ENCODE measurements at regions not wholly inside any gene's neighbourhood (a gene's known extent, or its start where the extent isn't known, plus 50 kb on each side); places are given as distances from the start of the nearest gene placed in this dataset.
A peak's percentile ranks its signal among the peaks of the same experiment; 100 is the strongest.
"Not testable (repeated sequence)": the region's sequence is repeated elsewhere in the genome, so short reads cannot be mapped to it uniquely, and the experiment has no call there.

DNA sequence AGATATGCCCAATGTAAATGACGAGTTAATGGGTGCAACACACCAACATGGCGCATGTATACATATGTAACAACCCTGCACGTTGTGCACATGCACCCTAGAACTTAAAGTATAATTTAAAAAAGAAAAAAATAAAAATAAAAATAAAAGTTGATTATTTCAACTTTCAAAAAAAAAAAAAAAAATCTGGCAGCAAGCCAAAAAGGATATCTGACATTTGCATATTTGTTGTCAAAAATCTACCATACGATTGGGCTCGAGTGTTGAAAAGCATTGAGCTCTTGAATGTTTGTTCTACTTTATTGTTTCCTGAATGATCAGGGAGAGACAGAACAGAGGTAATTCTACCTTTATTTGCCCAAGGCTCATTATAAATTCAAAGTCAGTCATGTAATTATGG lies 310.5 kb upstream of the MON1B start:
- H3K27me3 Mint-ChIP-seq; H3K27ac Mint-ChIP-seq; ATAC-seq; H3K36me3 Mint-ChIP-seq (ENCODE audit: low read depth); H3K9me3 Mint-ChIP-seq; H3K4me1 Mint-ChIP-seq; DNase-seq; H3K4me3 Mint-ChIP-seq: not testable (repeated sequence)

DNA sequence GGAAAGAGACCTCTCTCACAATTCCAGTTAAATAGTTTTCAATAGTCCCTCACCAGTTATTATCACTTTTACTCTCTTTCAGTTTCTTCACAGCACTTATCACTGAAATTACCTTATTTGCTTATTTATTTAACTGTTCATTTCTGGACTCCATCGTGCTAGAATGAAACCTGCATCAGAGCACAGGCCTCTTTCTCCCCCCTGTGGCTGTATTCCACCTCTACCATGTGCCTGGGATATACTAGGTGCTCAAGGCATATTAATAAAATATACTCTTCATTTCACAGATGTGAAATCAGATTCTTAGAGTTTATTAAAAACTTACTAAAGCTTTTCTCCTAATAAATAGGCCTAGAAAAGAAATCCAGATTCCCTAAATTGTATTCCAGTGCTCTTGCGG lies 308.9 kb upstream of the MON1B start:
- H3K9me3 Mint-ChIP-seq = peaks cover 4% of the 10 kb centered on the region
- no peaks in the 10 kb centered on the region for H3K4me1 Mint-ChIP-seq
- no peak overlapping the region for H3K4me3 Mint-ChIP-seq
- no peak for ATAC-seq
- no peak for DNase-seq
- H3K27me3 Mint-ChIP-seq = peaks cover 2% of the 10 kb centered on the region
- no peaks in the 10 kb centered on the region for H3K36me3 Mint-ChIP-seq (ENCODE audit: low read depth)
- H3K27ac Mint-ChIP-seq = no peak overlapping the region

DNA sequence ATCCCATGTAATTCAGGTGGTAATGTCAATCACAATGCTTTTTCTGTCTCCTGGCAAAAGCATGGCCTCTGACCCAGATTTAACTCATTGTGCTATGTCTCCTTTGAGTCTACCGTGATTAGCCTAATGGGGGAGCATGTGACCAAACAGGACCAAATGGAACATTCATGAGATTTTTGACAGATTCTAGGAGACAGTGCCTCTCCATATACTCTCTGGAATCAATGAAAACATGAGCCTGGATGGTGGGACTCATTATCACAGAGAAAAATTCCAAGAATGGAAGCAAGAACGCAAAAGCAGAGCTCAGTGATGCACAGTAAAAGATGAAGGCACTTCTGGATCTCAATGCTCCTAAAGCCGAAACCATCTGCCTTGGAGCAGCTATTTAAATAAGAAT lies 307.9 kb upstream of the MON1B start:
- peaks cover 2% of the 10 kb centered on the region for H3K27me3 Mint-ChIP-seq
- H3K4me1 Mint-ChIP-seq = no peaks in the 10 kb centered on the region
- no peak for ATAC-seq
- H3K9me3 Mint-ChIP-seq = peaks cover 2% of the 10 kb centered on the region
- H3K4me3 Mint-ChIP-seq = no peak overlapping the region
- DNase-seq = no peak
- H3K36me3 Mint-ChIP-seq (ENCODE audit: low read depth) = no peaks in the 10 kb centered on the region
- H3K27ac Mint-ChIP-seq = no peak overlapping the region

DNA sequence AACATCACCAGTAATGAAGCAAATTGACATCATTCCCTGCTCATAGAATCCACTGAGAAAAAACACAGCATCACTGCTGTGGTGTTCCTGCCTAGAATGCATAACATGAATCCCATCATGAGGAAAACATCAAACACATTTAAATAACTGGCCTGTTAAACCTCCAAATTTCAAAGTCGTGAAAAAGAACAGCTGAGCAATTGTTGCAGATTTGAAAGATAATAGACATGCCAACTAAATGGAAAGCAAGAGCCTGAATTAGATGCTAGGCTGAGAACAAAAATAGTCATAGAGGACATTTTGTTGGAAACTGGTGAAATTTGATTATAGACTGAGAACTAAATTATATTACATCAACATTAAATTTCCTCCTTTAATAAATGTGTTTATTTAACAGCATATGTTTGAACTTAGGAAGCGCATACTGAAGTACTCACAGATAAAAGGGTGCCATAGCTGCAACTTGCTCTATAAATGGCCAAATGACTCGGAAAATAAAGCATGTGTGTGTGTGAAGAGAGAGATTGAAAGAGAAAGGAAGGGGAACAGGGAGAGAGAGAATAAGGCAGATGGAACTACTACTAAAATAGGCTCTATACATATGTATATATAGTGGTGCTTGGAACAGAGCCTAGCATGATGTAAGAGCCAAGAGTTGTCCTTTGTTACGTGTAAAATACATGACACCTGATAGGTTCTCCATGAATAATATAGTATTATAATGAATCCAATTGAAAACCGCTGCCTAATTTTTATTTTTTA lies 305.0 kb upstream of the MON1B start:
- no peak for ATAC-seq
- H3K27me3 Mint-ChIP-seq = no peaks in the 10 kb centered on the region
- no peak for DNase-seq
- H3K27ac Mint-ChIP-seq = no peak overlapping the region
- no peak overlapping the region for H3K4me3 Mint-ChIP-seq
- H3K4me1 Mint-ChIP-seq = no peaks in the 10 kb centered on the region
- H3K36me3 Mint-ChIP-seq (ENCODE audit: low read depth) = no peaks in the 10 kb centered on the region
- no peaks in the 10 kb centered on the region for H3K9me3 Mint-ChIP-seq

- Mint-ChIP-seq H3K36me3 (ENCODE audit: low read depth) (no peaks in the 10 kb centered on the region), H3K9me3 (peaks cover 8% of the 10 kb centered on the region), H3K4me3 (no peak overlapping the region), H3K4me1 (no peaks in the 10 kb centered on the region), H3K27ac (no peak overlapping the region), H3K27me3 (no peaks in the 10 kb centered on the region)
- DNase-seq (no peak), ATAC-seq (no peak)
Observed at GRCh38 chr16:76897816-76898215, 293.2 kb upstream of the MON1B start.

GRCh38 chr16:76899767-76900166 lies 291.2 kb upstream of the MON1B start:
- H3K4me1 Mint-ChIP-seq = no peaks in the 10 kb centered on the region
- no peaks in the 10 kb centered on the region for H3K36me3 Mint-ChIP-seq (ENCODE audit: low read depth)
- H3K27ac Mint-ChIP-seq = no peak overlapping the region
- no peaks in the 10 kb centered on the region for H3K9me3 Mint-ChIP-seq
- no peak overlapping the region for H3K4me3 Mint-ChIP-seq
- DNase-seq (no peak), ATAC-seq (no peak)
- H3K27me3 Mint-ChIP-seq = no peaks in the 10 kb centered on the region

DNA sequence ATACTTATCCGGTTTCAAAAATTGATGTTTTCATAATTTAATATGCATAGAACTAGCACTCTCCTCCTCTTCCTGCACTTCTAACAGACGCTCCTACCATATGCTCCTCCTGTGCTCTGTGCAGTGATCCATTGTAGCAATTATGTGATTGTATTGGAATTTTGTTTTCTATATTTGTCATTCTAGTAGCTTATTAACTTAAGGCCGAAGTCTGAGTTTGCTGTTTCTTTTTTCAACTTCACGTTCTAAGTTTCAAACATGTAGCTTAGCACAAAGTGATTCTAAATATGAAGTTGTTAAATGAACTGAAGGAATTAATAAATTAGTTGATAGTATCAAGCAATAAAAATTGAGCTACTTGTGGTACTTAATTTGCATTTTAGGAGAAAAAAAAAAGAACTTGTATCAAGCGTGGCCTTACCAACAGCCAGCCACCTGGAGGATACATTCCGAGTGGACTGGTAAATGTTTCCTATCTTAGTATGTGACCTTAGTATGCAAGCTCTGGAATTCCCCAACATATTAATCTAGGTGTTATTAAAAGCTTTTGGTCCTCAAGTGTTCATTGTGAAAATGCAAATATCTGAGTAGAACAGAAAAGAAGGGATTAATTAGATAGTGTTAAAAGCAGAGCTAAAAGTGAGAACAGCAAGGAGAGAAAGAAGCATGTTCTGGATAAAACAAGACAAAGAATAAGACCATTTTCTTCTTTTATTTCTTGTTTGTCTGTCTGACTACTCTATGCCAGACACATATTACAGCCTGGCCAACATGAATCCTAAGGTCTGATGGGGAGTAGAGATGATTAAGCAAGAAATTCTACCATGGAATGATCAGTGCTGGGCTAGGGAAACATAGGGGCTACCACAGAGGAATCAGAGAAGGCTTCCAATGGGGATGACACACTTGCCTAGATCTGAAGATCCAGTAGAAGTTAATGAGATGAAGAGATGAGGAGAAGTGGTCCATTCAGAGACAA lies 290.4 kb upstream of the MON1B start:
- Mint-ChIP-seq H3K4me3 (no peak overlapping the region), H3K27ac (no peak overlapping the region), H3K4me1 (no peaks in the 10 kb centered on the region), H3K27me3 (no peaks in the 10 kb centered on the region), H3K36me3 (ENCODE audit: low read depth) (no peaks in the 10 kb centered on the region), H3K9me3 (no peaks in the 10 kb centered on the region)
- DNase-seq (no peak), ATAC-seq (no peak)

GRCh38 chr16:76906552-76906951 lies 284.4 kb upstream of the MON1B start:
- no peak for ATAC-seq
- H3K4me3 Mint-ChIP-seq = no peak overlapping the region
- H3K36me3 Mint-ChIP-seq (ENCODE audit: low read depth) = no peaks in the 10 kb centered on the region
- H3K27ac Mint-ChIP-seq = no peak overlapping the region
- no peaks in the 10 kb centered on the region for H3K9me3 Mint-ChIP-seq
- no peaks in the 10 kb centered on the region for H3K4me1 Mint-ChIP-seq
- no peak for DNase-seq
- no peaks in the 10 kb centered on the region for H3K27me3 Mint-ChIP-seq

DNA sequence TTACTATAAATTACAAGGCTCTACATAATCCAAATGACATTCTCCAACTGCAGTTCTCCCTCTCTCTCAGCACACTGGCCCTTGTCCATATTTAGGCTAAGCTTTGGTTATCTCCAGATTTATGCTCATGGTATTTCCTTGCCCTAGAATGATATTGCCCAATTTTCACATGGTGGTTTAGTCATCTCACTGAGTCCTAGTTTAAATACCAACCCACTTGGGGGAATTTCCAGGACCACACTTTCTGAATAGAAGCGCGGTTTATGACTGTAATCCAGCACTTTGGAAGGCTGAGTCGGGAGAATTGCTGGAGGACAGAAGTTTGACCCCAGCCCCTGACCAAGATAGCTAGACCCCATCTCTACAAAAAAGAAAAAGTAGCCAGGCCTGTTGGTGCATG lies 280.1 kb upstream of the MON1B start:
- H3K27me3 Mint-ChIP-seq = no peaks in the 10 kb centered on the region
- no peak overlapping the region for H3K4me3 Mint-ChIP-seq
- H3K27ac Mint-ChIP-seq = no peak overlapping the region
- DNase-seq (no peak), ATAC-seq (no peak)
- H3K36me3 Mint-ChIP-seq (ENCODE audit: low read depth) = no peaks in the 10 kb centered on the region
- no peaks in the 10 kb centered on the region for H3K9me3 Mint-ChIP-seq
- no peaks in the 10 kb centered on the region for H3K4me1 Mint-ChIP-seq

- no peak for ATAC-seq
- no peak overlapping the region for H3K27ac Mint-ChIP-seq
- no peak overlapping the region for H3K4me3 Mint-ChIP-seq
- no peaks in the 10 kb centered on the region for H3K9me3 Mint-ChIP-seq
- H3K4me1 Mint-ChIP-seq = no peaks in the 10 kb centered on the region
- DNase-seq = no peak
- H3K27me3 Mint-ChIP-seq = no peaks in the 10 kb centered on the region
- H3K36me3 Mint-ChIP-seq (ENCODE audit: low read depth) = no peaks in the 10 kb centered on the region
Observed at GRCh38 chr16:76913046-76913445, 277.9 kb upstream of the MON1B start.

GRCh38 chr16:76926042-76926441 lies 264.9 kb upstream of the MON1B start:
- ATAC-seq (no peak), DNase-seq (no peak)
- H3K4me3 Mint-ChIP-seq = no peak overlapping the region
- H3K27me3 Mint-ChIP-seq = no peaks in the 10 kb centered on the region
- peaks cover 6% of the 10 kb centered on the region for H3K9me3 Mint-ChIP-seq
- H3K36me3 Mint-ChIP-seq (ENCODE audit: low read depth) = no peaks in the 10 kb centered on the region
- H3K4me1 Mint-ChIP-seq = no peaks in the 10 kb centered on the region
- H3K27ac Mint-ChIP-seq = no peak overlapping the region

DNA sequence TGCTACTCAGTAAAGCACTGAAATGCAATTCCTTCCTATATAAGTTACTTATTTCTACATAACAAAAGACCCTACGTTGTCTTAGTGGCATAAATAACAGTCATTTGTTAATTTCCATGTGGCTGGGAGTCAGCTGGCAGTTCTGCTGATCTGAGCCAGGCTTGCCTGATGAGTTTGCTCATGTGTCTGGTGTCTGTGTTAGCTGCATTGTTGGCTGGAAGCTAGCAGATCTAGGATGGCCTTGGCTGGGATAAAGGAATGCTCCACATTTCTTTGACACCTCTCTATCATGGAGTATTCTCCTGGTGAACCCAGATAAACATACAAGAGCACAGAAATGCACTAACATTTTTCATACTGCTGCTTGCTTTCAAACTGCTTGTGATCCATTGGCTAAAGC lies 264.4 kb upstream of the MON1B start:
- Mint-ChIP-seq H3K4me3 (no peak overlapping the region), H3K4me1 (no peaks in the 10 kb centered on the region), H3K27ac (no peak overlapping the region), H3K9me3 (peaks cover 6% of the 10 kb centered on the region), H3K27me3 (no peaks in the 10 kb centered on the region), H3K36me3 (ENCODE audit: low read depth) (no peaks in the 10 kb centered on the region)
- DNase-seq (no peak), ATAC-seq (no peak)

DNA sequence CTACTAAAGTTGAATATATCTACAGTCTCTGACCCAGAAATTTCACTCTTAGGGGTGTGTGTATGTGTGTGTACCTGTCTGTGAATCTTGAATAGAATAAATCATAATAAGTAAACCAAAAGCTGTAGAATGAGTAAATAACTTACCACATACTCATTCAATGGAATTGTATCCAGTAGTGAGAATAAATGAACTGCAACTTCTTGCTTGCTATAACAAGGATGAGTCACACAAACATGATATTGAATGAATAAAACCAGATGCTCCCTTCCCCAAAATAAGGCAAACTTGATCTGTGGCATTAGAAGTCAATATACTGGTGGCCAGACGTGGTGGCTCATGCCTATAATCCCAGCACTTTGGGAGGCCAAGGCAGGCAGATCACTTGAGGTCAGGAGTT lies 259.8 kb upstream of the MON1B start:
- ATAC-seq (no peak), DNase-seq (no peak)
- H3K27me3 Mint-ChIP-seq = peaks cover 2% of the 10 kb centered on the region
- peaks cover 6% of the 10 kb centered on the region for H3K4me1 Mint-ChIP-seq
- no peaks in the 10 kb centered on the region for H3K36me3 Mint-ChIP-seq (ENCODE audit: low read depth)
- H3K4me3 Mint-ChIP-seq = no peak overlapping the region
- no peak overlapping the region for H3K27ac Mint-ChIP-seq
- H3K9me3 Mint-ChIP-seq = peaks cover 7% of the 10 kb centered on the region

GRCh38 chr16:76932541-76933211 lies 258.3 kb upstream of the MON1B start:
- peak; percentile 33 for ATAC-seq
- H3K27ac Mint-ChIP-seq = no peak overlapping the region
- H3K9me3 Mint-ChIP-seq = peaks cover 8% of the 10 kb centered on the region
- no peaks in the 10 kb centered on the region for H3K36me3 Mint-ChIP-seq (ENCODE audit: low read depth)
- H3K4me3 Mint-ChIP-seq = no peak overlapping the region
- H3K4me1 Mint-ChIP-seq = peaks cover 6% of the 10 kb centered on the region
- DNase-seq = no peak
- peaks cover 2% of the 10 kb centered on the region for H3K27me3 Mint-ChIP-seq

GRCh38 chr16:76940251-76940650 lies 250.7 kb upstream of the MON1B start:
- ATAC-seq (no peak), DNase-seq (no peak)
- Mint-ChIP-seq H3K9me3 (peaks cover 13% of the 10 kb centered on the region), H3K27ac (no peak overlapping the region), H3K27me3 (peaks cover 6% of the 10 kb centered on the region), H3K4me3 (no peak overlapping the region), H3K36me3 (ENCODE audit: low read depth) (no peaks in the 10 kb centered on the region), H3K4me1 (no peaks in the 10 kb centered on the region)
